Caco-2 (cell line): ENCODE measurements at regions not wholly inside any gene's neighbourhood (a gene's known extent, or its start where the extent isn't known, plus 50 kb on each side); places are given as distances from the start of the nearest gene placed in this dataset.

Experiments used
- BruUV-seq: library from RNA; stranded (reverse); fragments of 400-500 nt; replicated peaks from 2 replicates; lab custom pipeline; 2021; lab: Mats Ljungman, UMichigan
- CTCF ChIA-PET: fragments of 300-600 bp; sonication (Branson Sonifier 250); formaldehyde crosslinking; loops from one replicate; lab custom pipeline; 2022; ENCODE audit warnings: antibody characterized with exemption; lab: Charles Lee
- POLR2A ChIA-PET: fragments of 300-600 bp; sonication (Branson Sonifier 250); formaldehyde crosslinking; loops from one replicate; lab custom pipeline; 2022; ENCODE audit warnings: antibody characterized with exemption; lab: Charles Lee
- DNase-seq, 2 experiments: peaks; one replicate each; pipeline versions ENCODE4 v3.0.0 to v3.0.0-alpha.2; 2020 to 2022
- H3K27me3 ChIP-seq: replicated peaks from 2 replicates; pipeline ENCODE4 v1.6.0; 2011; ENCODE audit warnings: low read length; ENCODE audit not compliant: control insufficient read depth, insufficient read depth
- H3K36me3 ChIP-seq: 2 replicates; pipeline ENCODE4 v1.5.1; 2011; ENCODE audit warnings: low read length; ENCODE audit not compliant: control insufficient read depth, insufficient read depth
- H3K4me1 ChIP-seq: fragments of 250-450 bp; sonication (Bioruptor Pico); 2 replicates; pipeline ENCODE4 v1.5.1; 2020; ENCODE audit warnings: mild to moderate bottlenecking
- H3K4me3 ChIP-seq: 2 replicates; pipeline ENCODE4 v1.5.1; 2011; ENCODE audit warnings: low read depth, mild to moderate bottlenecking, control low read depth, low read length
- H3K9me3 ChIP-seq: fragments of 250-450 bp; sonication (Bioruptor Pico); 2 replicates; pipeline ENCODE4 v1.5.1; 2020; ENCODE audit warnings: mild to moderate bottlenecking, moderate library complexity
- H3K27ac Mint-ChIP-seq: one replicate; pipeline ENCODE4 v1.8.0; 2022; ENCODE audit warnings: mixed read lengths; ENCODE audit not compliant: unreplicated experiment
- H3K27me3 Mint-ChIP-seq: one replicate; pipeline ENCODE4 v1.8.0; 2022; ENCODE audit warnings: mixed read lengths; ENCODE audit not compliant: insufficient read depth, unreplicated experiment
- H3K36me3 Mint-ChIP-seq: one replicate; pipeline ENCODE4 v1.8.0; 2022; ENCODE audit warnings: mild to moderate bottlenecking, mixed read lengths; ENCODE audit not compliant: insufficient read depth, unreplicated experiment
- H3K4me1 Mint-ChIP-seq: one replicate; pipeline ENCODE4 v1.8.0; 2022; ENCODE audit warnings: low read depth, mixed read lengths; ENCODE audit not compliant: unreplicated experiment
- H3K4me3 Mint-ChIP-seq: one replicate; pipeline ENCODE4 v1.8.0; 2022; ENCODE audit warnings: mild to moderate bottlenecking, moderate library complexity, mixed read lengths; ENCODE audit not compliant: unreplicated experiment
- H3K9me3 Mint-ChIP-seq: one replicate; pipeline ENCODE4 v1.8.0; 2022; ENCODE audit warnings: mixed read lengths; ENCODE audit not compliant: unreplicated experiment
- CTCF ChIP-seq, 2 experiments: fragments of 200-600 bp in 1 of 2; IDR thresholded peaks; 1 replicate in 1 of 2; 2 replicates in 1 of 2; pipeline versions ENCODE4 v1.5.1 to v1.8.0; 2011 to 2022; ENCODE audit warnings: antibody characterized with exemption in 1 of 2, control low read depth in 1 of 2, inconsistent platforms in 1 of 2, low read depth in 1 of 2, low read length in 1 of 2, mild to moderate bottlenecking in 1 of 2, moderate library complexity in 1 of 2; ENCODE audit not compliant: insufficient read depth in 1 of 2, severe bottlenecking in 1 of 2, unreplicated experiment in 1 of 2
- intact Hi-C: fragments of 100-400 bp; cut with micrococcal nuclease; formaldehyde crosslinking; loops from one replicate; pipeline ENCODE4 v1.10.0; 2022; ENCODE audit not compliant: unreplicated experiment

GRCh38 chr6:4240148-4240547 is 104.8 kb upstream of the ECI2 start:
- Histone ChIP-seq H3K27me3 (no peaks in the 10 kb centered on the region), H3K4me3 (no peak overlapping the region), H3K9me3 (no peaks in the 10 kb centered on the region), H3K4me1 (no peaks in the 10 kb centered on the region), H3K36me3 (no peaks in the 10 kb centered on the region)
- intact Hi-C loops: no loop called here
- Mint-ChIP-seq H3K4me3 (no peak overlapping the region), H3K4me1 (no peaks in the 10 kb centered on the region), H3K27me3 (peaks cover 14% of the 10 kb centered on the region), H3K9me3 (peaks cover 15% of the 10 kb centered on the region), H3K36me3 (no peaks in the 10 kb centered on the region), H3K27ac (no peak overlapping the region)
- ChIA-PET CTCF (no interaction called here), POLR2A (interaction anchor here (0.6 kb wide), 1 partner anchor 435 kb away, joined by 5 read pairs; no protein-coding TSS in a partner anchor)
- no TSS peak for BruUV-seq
- no peak for DNase-seq
- TF ChIP-seq CTCF (IDR thresholded peaks at IDR 0.05; ENCODE audit: insufficient read depth in 1 of 2, low read depth in 1 of 2, low read length in 1 of 2, severe bottlenecking in 1 of 2, unreplicated experiment in 1 of 2): no peak

GRCh38 chr6:4225161-4225872 is 89.9 kb upstream of the ECI2 start:
- no TSS peak for BruUV-seq
- Histone ChIP-seq H3K36me3 (no peaks in the 10 kb centered on the region), H3K9me3 (peaks cover 6% of the 10 kb centered on the region; the same call in 1 of the 2 replicates), H3K4me1 (peaks cover 24% of the 10 kb centered on the region; the same call in 1 of the 2 replicates), H3K27me3 (no peaks in the 10 kb centered on the region), H3K4me3 (no peak overlapping the region)
- POLR2A ChIA-PET: no interaction called here
- Mint-ChIP-seq H3K27me3 (no peaks in the 10 kb centered on the region), H3K4me1 (no peaks in the 10 kb centered on the region), H3K27ac (peak overlapping the region; percentile 72), H3K4me3 (peak overlapping the region; percentile 63), H3K9me3 (peaks cover 11% of the 10 kb centered on the region), H3K36me3 (no peaks in the 10 kb centered on the region)
- intact Hi-C loops: no loop called here
- TF ChIP-seq CTCF (IDR thresholded peaks at IDR 0.05; ENCODE audit: insufficient read depth in 1 of 2, low read depth in 1 of 2, low read length in 1 of 2, severe bottlenecking in 1 of 2, unreplicated experiment in 1 of 2): no peak
- CTCF ChIA-PET: interaction anchor here (0.6 kb wide), 1 partner anchor 628 kb away, joined by 3 read pairs; no protein-coding TSS in a partner anchor
- DNase-seq: peak; percentile 66 to 71

GRCh38 chr6:4224067-4224978 is 88.9 kb upstream of the ECI2 start:
- no peak for TF ChIP-seq CTCF (IDR thresholded peaks at IDR 0.05; ENCODE audit: insufficient read depth in 1 of 2, low read depth in 1 of 2, low read length in 1 of 2, severe bottlenecking in 1 of 2, unreplicated experiment in 1 of 2)

More at GRCh38 chr6:4224067-4224978, 88.9 kb upstream of the ECI2 start:
- Mint-ChIP-seq H3K36me3 (no peaks in the 10 kb centered on the region), H3K27ac (peak overlapping the region; percentile 72), H3K4me3 (peak overlapping the region; percentile 63), H3K4me1 (no peaks in the 10 kb centered on the region), H3K9me3 (peaks cover 18% of the 10 kb centered on the region), H3K27me3 (no peaks in the 10 kb centered on the region)
- Histone ChIP-seq H3K4me1 (peaks cover 24% of the 10 kb centered on the region; the same call in 1 of the 2 replicates), H3K9me3 (peaks cover 6% of the 10 kb centered on the region; the same call in 1 of the 2 replicates), H3K36me3 (no peaks in the 10 kb centered on the region), H3K27me3 (no peaks in the 10 kb centered on the region), H3K4me3 (no peak overlapping the region)
- POLR2A ChIA-PET: no interaction called here
- CTCF ChIA-PET: interaction anchor here (0.6 kb wide), 1 partner anchor 14 kb away, joined by 3 read pairs; no protein-coding TSS in a partner anchor
- intact Hi-C loops: no loop called here
- BruUV-seq: no TSS peak
- peak; percentile 13 to 46 for DNase-seq
